ENCODE measurements at regions not wholly inside any gene's neighbourhood (a gene's known extent, or its start where the extent isn't known, plus 50 kb on each side); places are given as distances from the start of the nearest gene placed in this dataset.

DNA sequence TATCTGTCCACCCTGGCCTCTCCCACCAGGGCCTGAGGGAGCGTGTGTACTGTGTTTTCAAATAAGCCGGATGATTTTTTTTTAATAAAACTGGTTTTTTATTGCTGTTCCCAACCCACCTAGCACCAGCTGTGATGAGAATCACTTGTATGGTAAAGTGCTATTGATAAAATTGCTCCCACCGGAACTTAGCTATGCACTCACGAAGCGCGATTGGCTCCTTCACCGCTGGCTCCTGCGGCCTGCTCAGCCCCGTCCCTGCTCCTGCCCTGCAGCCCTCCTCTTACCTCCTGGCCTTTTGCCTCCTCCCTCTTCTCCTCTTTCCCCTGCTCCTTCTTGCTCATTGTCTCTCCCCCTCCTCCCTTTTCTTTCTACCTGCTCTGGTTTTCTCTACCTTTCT lies 183.7 kb downstream of the TLE3 start:
- TF ChIP-seq, protein P1, sequence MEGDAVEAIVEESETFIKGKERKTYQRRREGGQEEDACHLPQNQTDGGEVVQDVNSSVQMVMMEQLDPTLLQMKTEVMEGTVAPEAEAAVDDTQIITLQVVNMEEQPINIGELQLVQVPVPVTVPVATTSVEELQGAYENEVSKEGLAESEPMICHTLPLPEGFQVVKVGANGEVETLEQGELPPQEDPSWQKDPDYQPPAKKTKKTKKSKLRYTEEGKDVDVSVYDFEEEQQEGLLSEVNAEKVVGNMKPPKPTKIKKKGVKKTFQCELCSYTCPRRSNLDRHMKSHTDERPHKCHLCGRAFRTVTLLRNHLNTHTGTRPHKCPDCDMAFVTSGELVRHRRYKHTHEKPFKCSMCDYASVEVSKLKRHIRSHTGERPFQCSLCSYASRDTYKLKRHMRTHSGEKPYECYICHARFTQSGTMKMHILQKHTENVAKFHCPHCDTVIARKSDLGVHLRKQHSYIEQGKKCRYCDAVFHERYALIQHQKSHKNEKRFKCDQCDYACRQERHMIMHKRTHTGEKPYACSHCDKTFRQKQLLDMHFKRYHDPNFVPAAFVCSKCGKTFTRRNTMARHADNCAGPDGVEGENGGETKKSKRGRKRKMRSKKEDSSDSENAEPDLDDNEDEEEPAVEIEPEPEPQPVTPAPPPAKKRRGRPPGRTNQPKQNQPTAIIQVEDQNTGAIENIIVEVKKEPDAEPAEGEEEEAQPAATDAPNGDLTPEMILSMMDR (IDR thresholded peaks at IDR 0.05): no peak
- TF ChIP-seq POLR2AphosphoS5 (IDR thresholded peaks at IDR 0.05): no peak

All from esophagus muscularis mucosa (tissue), 3 donors.